ENCODE measurements at regions not wholly inside any gene's neighbourhood (a gene's known extent, or its start where the extent isn't known, plus 50 kb on each side); places are given as distances from the start of the nearest gene placed in this dataset.

DNA sequence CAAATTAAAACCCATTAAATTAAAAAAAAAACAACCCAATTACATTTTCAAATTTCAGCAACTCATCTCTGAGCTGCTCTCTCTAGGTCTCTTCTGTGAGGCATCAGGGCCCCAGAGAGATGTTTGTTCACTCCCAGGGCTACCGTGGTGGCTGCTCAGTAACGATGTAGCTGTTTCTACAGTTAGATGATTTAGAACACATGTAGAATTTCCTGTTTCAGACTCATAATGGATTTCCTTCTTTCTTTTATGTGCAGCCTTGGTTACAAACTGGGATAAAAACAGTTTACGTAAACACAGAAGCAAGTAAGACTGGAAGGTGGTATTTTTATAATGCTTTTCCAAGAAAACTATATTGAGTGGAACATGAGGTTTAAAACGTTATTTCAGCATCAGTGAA lies 116.1 kb upstream of the CCN2 start:
- Histone ChIP-seq H3K79me2 (ENCODE audit: insufficient read depth, low read length) (no peaks in the 10 kb centered on the region), H3K4me2 (ENCODE audit: insufficient read depth, insufficient read length, low read length) (no peak overlapping the region), H3K23me2 (ENCODE audit: insufficient read length, low read depth, low read length, poor library complexity, severe bottlenecking) (no peaks in the 10 kb centered on the region), H2BK5ac (ENCODE audit: insufficient read length, low read length) (no peak overlapping the region), H3K4ac (ENCODE audit: low read depth, low read length) (no peak overlapping the region), H3K18ac (ENCODE audit: insufficient read length, low read depth, low read length) (no peak overlapping the region), H3K27ac (ENCODE audit: insufficient read length, low read depth, low read length) (no peak overlapping the region), H2BK15ac (ENCODE audit: low read depth, low read length) (no peak overlapping the region), H2BK20ac (ENCODE audit: low read depth, low read length, poor library complexity, severe bottlenecking) (no peak overlapping the region), H4K5ac (ENCODE audit: insufficient read length, low read depth, low read length) (no peak overlapping the region), H3K27me3 (ENCODE audit: insufficient read depth, low read length) (no peaks in the 10 kb centered on the region), H3K23ac (ENCODE audit: insufficient read length, low read depth, low read length) (no peak overlapping the region), H3K79me1 (ENCODE audit: insufficient read depth, low read depth, low read length, poor library complexity, severe bottlenecking) (no peaks in the 10 kb centered on the region), H2AK5ac (ENCODE audit: insufficient read length, low read length) (no peak overlapping the region), H2BK12ac (ENCODE audit: insufficient read length, low read depth, low read length) (no peak overlapping the region), H4K8ac (replicated peaks; ENCODE audit: insufficient read length, low read depth, low read length) (no peak overlapping the region), H3K9me3 (ENCODE audit: control insufficient read depth, low read depth, low read length) (no peaks in the 10 kb centered on the region), H3K56ac (ENCODE audit: insufficient read length, low read depth, low read length) (no peak overlapping the region), H2BK120ac (ENCODE audit: low read depth, low read length, poor library complexity, severe bottlenecking) (no peak overlapping the region), H3K9ac (ENCODE audit: extremely low read depth, insufficient read length, low read length) (no peak overlapping the region), H3K4me1 (ENCODE audit: insufficient read depth, low read length) (no peaks in the 10 kb centered on the region; the same call in 1 of the 2 replicates), H2AFZ (ENCODE audit: low read length) (no peak overlapping the region), H4K20me1 (ENCODE audit: control insufficient read depth, insufficient read depth, insufficient read length) (no peaks in the 10 kb centered on the region), H3T11ph (ENCODE audit: low read length) (no peak overlapping the region), H4K91ac (ENCODE audit: insufficient read length, low read depth, low read length) (no peak overlapping the region), H3K14ac (ENCODE audit: insufficient read depth, low read length) (no peak overlapping the region)
- no peak for TF ChIP-seq CTCF (conservative IDR thresholded peaks at IDR 0.05)
- Mint-ChIP-seq H3K9me3 (no peaks in the 10 kb centered on the region), H3K27ac (no peak overlapping the region), H3K36me3 (ENCODE audit: insufficient read depth in 1 of 3, low read depth in 3 of 3) (peaks cover 0 to 5% (median 0%) of the 10 kb centered on the region in 3 experiments; a peak in 2 of 7 replicates), H3K4me3 (no peak overlapping the region), H3K4me1 (peaks cover 0 to 9% of the 10 kb centered on the region in 2 experiments; a peak in 2 of 4 replicates), H3K27me3 (ENCODE audit: low read depth) (no peaks in the 10 kb centered on the region)
- DNase-seq: no peak
- no CpG with 5 or more reads among the region's 4 CpGs for WGBS (ENCODE audit: extremely low coverage, insufficient read length, low lambda C conversion rate)
